Tibial nerve (tissue), 4 donors: ENCODE measurements at regions not wholly inside any gene's neighbourhood (a gene's known extent, or its start where the extent isn't known, plus 50 kb on each side); places are given as distances from the start of the nearest gene placed in this dataset.

Source experiments
- DNase-seq, 2 donors: peaks; one replicate each; pipeline ENCODE4 v3.0.0-alpha.2; 2019; ENCODE audit warnings: low spot score in 2 of 2
- H3K27ac ChIP-seq, 4 donors: fragments of 200-600 bp; sonication (generic) in 3 of 4; one replicate each; pipeline ENCODE4 v1.5.1; 2017 to 2019; ENCODE audit warnings: mild to moderate bottlenecking in 1 of 4
- H3K27me3 ChIP-seq, 2 donors: fragments of 200-600 bp; sonication (generic) in 1 of 2; one replicate each; pipeline versions ENCODE4 v1.5.1 to v1.6.0; 2017 to 2019
- H3K36me3 ChIP-seq, 3 donors: fragments of 200-600 bp; sonication (generic); one replicate each; pipeline ENCODE4 v1.5.1; 2018 to 2019
- H3K4me1 ChIP-seq, 4 donors: fragments of 200-600 bp; sonication (generic) in 3 of 4; one replicate each; pipeline ENCODE4 v1.5.1; 2017 to 2019
- H3K4me3 ChIP-seq, 4 donors: fragments of 200-600 bp; sonication (generic) in 3 of 4; one replicate each; pipeline ENCODE4 v1.5.1; 2017 to 2019; ENCODE audit warnings: mild to moderate bottlenecking in 1 of 4, moderate library complexity in 1 of 4
- H3K9me3 ChIP-seq, 4 donors: fragments of 200-600 bp; sonication (generic) in 3 of 4; one replicate each; pipeline ENCODE4 v1.5.1; 2017 to 2019
- CTCF ChIP-seq, 5 experiments: fragments of 200-600 bp in 3 of 5; fragments of 450-650 bp in 2 of 5; sonication (generic) in 3 of 5; IDR thresholded peaks; one replicate each; pipeline ENCODE4 v1.5.1; 2016 to 2019; ENCODE audit warnings: antibody characterized with exemption in 5 of 5, mild to moderate bottlenecking in 3 of 5, moderate library complexity in 2 of 5
- EP300 ChIP-seq, 2 donors: sonication (generic); formaldehyde crosslinking; IDR thresholded peaks; one replicate each; pipeline ENCODE4 v1.6.1; 2017; ENCODE audit warnings: antibody characterized with exemption in 2 of 2, mild to moderate bottlenecking in 1 of 2
- POLR2A ChIP-seq, 2 donors: fragments of 450-650 bp; IDR thresholded peaks; one replicate each; pipeline ENCODE4 v1.6.1; 2017; ENCODE audit warnings: antibody characterized with exemption in 2 of 2, mild to moderate bottlenecking in 2 of 2, moderate library complexity in 2 of 2
- WGBS, 2 donors: methylation state at CpG; one replicate each; pipeline ENCODE4 v1.1.5; 2018; 5-methylcytosine and 5-hydroxymethylcytosine counted together

GRCh38 chr10:29882766-29883165 lies 176.6 kb downstream of the JCAD start:
- no peaks in the 10 kb centered on the region for H3K27me3 ChIP-seq
- no peak overlapping the region for H3K27ac ChIP-seq
- no peak for TF ChIP-seq POLR2A (IDR thresholded peaks at IDR 0.05)
- no peak for TF ChIP-seq EP300 (IDR thresholded peaks at IDR 0.05)
- TF ChIP-seq CTCF (IDR thresholded peaks at IDR 0.05): no peak
- H3K4me3 ChIP-seq: no peak overlapping the region
- no peak for DNase-seq
- 76 to 80% methylated on average over 7 of the region's 7 CpGs for WGBS, 2 donors
- peaks cover 0 to 16% (median 0%) of the 10 kb centered on the region in 4 donors for H3K4me1 ChIP-seq
- H3K9me3 ChIP-seq: no peaks in the 10 kb centered on the region
- H3K36me3 ChIP-seq: no peaks in the 10 kb centered on the region

- Histone ChIP-seq H3K4me3 (no peak overlapping the region), H3K9me3 (no peaks in the 10 kb centered on the region), H3K27me3 (no peaks in the 10 kb centered on the region), H3K36me3 (no peaks in the 10 kb centered on the region), H3K4me1 (peaks cover 0 to 16% (median 0%) of the 10 kb centered on the region in 4 donors), H3K27ac (peak overlapping the region in 2 of 4 donors; percentile 41 to 46)
- TF ChIP-seq EP300 (IDR thresholded peaks at IDR 0.05) (no peak), CTCF (IDR thresholded peaks at IDR 0.05) (no peak), POLR2A (IDR thresholded peaks at IDR 0.05) (no peak)
- DNase-seq: no peak
- WGBS, 2 donors: 81 to 85% methylated on average over 5 of the region's 5 CpGs
Observed at GRCh38 chr10:29881811-29882210, 177.6 kb downstream of the JCAD start.

DNA sequence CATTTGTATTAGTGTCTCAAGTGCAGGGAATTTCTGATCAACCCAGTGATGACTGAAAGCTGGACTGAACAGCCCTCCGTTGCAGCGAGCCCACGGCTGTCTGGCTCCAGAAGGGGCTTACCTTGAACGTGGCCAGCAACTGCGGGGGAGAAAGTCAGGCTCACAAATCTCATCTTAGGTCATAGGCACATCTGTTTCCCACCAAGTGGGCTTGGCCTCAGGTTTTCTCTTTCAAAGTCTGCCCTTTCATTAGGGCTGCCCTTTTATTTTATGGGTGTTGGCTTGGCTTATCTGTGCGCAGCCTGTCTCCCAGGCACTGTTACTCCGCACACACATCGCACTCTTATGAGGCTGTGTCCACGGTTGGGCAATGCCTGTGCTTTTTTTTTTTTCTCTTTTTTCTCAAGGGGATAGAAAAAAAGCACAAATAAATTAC lies 178.0 kb downstream of the JCAD start:
- Histone ChIP-seq H3K36me3 (no peaks in the 10 kb centered on the region), H3K4me3 (no peak overlapping the region), H3K27ac (peak overlapping the region in 2 of 4 donors; percentile 42 to 46), H3K27me3 (no peaks in the 10 kb centered on the region), H3K9me3 (no peaks in the 10 kb centered on the region), H3K4me1 (peaks cover 0 to 16% (median 0%) of the 10 kb centered on the region in 4 donors)
- TF ChIP-seq CTCF (IDR thresholded peaks at IDR 0.05) (no peak), POLR2A (IDR thresholded peaks at IDR 0.05) (no peak), EP300 (IDR thresholded peaks at IDR 0.05) (peak; percentile 13 to 79)
- peak; percentile 26 to 28 for DNase-seq
- 56 to 71% methylated on average over 9 of the region's 9 CpGs for WGBS, 2 donors

DNA sequence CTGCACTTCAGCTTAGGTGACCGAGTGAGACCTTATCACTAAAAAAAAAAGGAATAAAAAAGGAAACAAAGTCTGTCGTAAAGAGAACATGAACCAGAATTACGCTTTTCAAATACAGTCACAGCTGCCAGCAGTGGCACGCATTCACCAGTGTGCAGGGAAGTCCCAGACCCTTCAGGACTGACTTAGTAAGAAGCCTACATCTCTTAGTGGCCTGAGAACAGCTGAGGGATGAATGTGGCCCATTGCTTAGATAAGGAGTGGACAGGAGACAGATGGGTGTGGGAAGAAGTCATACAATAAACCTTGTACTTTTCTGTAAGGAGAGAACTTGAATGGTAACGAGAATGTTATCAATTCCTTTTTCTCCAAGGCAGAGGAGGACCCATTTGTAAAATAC lies 178.5 kb downstream of the JCAD start:
- H3K27ac ChIP-seq: peak overlapping the region in 1 of 4 donors; percentile 42
- 84 to 90% methylated on average over 5 of the region's 5 CpGs for WGBS, 2 donors
- TF ChIP-seq EP300 (IDR thresholded peaks at IDR 0.05) (no peak), CTCF (IDR thresholded peaks at IDR 0.05) (no peak), POLR2A (IDR thresholded peaks at IDR 0.05) (no peak)
- no peaks in the 10 kb centered on the region for H3K36me3 ChIP-seq
- H3K4me3 ChIP-seq: no peak overlapping the region
- H3K4me1 ChIP-seq: peaks cover 0 to 19% (median 0%) of the 10 kb centered on the region in 4 donors
- no peaks in the 10 kb centered on the region for H3K27me3 ChIP-seq
- no peak for DNase-seq
- H3K9me3 ChIP-seq: no peaks in the 10 kb centered on the region

DNA sequence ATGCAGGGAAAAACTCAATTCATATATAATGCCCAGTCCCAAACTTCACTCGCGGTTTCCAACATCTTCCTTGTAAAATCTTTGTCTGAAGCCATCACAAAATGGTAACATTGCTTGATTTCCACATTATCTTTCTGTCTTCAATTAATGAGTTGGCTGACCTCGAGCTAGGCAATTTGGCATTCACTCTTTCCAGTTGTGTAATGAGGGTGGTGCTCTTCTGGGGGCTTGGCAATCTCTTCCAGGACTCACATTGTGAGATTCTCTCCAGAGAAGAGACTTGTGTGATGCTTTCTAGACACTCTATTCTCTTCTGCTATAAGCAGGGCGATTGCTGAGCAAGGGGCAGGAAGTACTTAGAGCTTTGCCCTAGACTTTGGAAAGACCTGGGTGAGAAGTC lies 179.5 kb downstream of the JCAD start:
- Histone ChIP-seq H3K4me1 (peaks cover 0 to 28% (median 0%) of the 10 kb centered on the region in 4 donors), H3K4me3 (no peak overlapping the region), H3K27ac (no peak overlapping the region), H3K36me3 (no peaks in the 10 kb centered on the region), H3K9me3 (no peaks in the 10 kb centered on the region), H3K27me3 (no peaks in the 10 kb centered on the region)
- DNase-seq: no peak
- TF ChIP-seq EP300 (IDR thresholded peaks at IDR 0.05) (peak in 1 of 2 donors; percentile 57), CTCF (IDR thresholded peaks at IDR 0.05) (no peak)
- 73 to 87% methylated on average over 4 of the region's 4 CpGs for WGBS, 2 donors
